ENCODE measurements at regions not wholly inside any gene's neighbourhood (a gene's known extent, or its start where the extent isn't known, plus 50 kb on each side); places are given as distances from the start of the nearest gene placed in this dataset.
A peak's percentile ranks its signal among the peaks of the same experiment; 100 is the strongest.

DNA sequence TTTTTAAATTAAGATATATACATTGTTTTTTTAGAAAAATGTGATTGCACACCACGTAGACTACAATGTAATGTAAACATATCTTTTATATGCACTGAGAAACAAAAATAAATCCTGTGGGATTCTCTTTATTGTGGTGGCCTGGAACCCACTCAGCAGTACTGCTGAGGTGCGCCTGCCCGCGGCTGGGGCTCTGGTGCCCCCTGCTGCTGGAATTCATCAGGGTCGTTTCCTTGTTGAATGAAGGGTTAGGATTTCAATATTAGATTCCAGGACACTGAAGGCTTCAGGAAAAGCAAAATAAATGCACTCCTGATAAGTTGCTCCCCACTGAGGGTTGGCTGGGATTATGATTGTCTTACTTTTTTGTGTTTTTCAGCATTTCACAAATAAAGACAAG, 175.8 kb upstream of the GGTLC1 start:
- no peak overlapping the region for H3K27ac Mint-ChIP-seq
- no peak overlapping the region for H3K27ac ChIP-seq (ENCODE audit: low read depth, low read length)
- H3K27me3 ChIP-seq (ENCODE audit: control insufficient read depth, insufficient read depth, low read length, poor library complexity, severe bottlenecking), result no peaks in the 10 kb centered on the region
- no peaks in the 10 kb centered on the region for H3K9me3 Mint-ChIP-seq
- H3K4me3 ChIP-seq (ENCODE audit: low read length), result no peak overlapping the region
- WGBS, 2 experiments (ENCODE audit: insufficient coverage in 1 of 2, insufficient read length in 1 of 2), result 28% methylated on average over 4 of the region's 5 CpGs; no CpG with 5 or more reads in 1 of the 2 experiments
- H3K9me3 ChIP-seq (ENCODE audit: control insufficient read depth, low read length), result no peaks in the 10 kb centered on the region
- peaks cover 30% of the 10 kb centered on the region for H3K4me1 Mint-ChIP-seq
- H3K9ac ChIP-seq (ENCODE audit: extremely low read depth, low read length, poor library complexity, severe bottlenecking), result no peak overlapping the region
- H3K4me3 Mint-ChIP-seq, result no peak overlapping the region
- H3K4me1 ChIP-seq (ENCODE audit: control insufficient read depth, insufficient read depth, low read length), result peaks cover 11% of the 10 kb centered on the region
- H3K27me3 Mint-ChIP-seq (ENCODE audit: insufficient read depth), result peaks cover 6% of the 10 kb centered on the region
- H3K36me3 ChIP-seq (ENCODE audit: control insufficient read depth, insufficient read depth, low read length), result no peaks in the 10 kb centered on the region
- no peaks in the 10 kb centered on the region for H3K36me3 Mint-ChIP-seq (ENCODE audit: low read depth)
- TF ChIP-seq, protein P1, sequence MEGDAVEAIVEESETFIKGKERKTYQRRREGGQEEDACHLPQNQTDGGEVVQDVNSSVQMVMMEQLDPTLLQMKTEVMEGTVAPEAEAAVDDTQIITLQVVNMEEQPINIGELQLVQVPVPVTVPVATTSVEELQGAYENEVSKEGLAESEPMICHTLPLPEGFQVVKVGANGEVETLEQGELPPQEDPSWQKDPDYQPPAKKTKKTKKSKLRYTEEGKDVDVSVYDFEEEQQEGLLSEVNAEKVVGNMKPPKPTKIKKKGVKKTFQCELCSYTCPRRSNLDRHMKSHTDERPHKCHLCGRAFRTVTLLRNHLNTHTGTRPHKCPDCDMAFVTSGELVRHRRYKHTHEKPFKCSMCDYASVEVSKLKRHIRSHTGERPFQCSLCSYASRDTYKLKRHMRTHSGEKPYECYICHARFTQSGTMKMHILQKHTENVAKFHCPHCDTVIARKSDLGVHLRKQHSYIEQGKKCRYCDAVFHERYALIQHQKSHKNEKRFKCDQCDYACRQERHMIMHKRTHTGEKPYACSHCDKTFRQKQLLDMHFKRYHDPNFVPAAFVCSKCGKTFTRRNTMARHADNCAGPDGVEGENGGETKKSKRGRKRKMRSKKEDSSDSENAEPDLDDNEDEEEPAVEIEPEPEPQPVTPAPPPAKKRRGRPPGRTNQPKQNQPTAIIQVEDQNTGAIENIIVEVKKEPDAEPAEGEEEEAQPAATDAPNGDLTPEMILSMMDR (conservative IDR thresholded peaks at IDR 0.05), result peak; percentile 90
- DNase-seq, result peak; percentile 91

DNA sequence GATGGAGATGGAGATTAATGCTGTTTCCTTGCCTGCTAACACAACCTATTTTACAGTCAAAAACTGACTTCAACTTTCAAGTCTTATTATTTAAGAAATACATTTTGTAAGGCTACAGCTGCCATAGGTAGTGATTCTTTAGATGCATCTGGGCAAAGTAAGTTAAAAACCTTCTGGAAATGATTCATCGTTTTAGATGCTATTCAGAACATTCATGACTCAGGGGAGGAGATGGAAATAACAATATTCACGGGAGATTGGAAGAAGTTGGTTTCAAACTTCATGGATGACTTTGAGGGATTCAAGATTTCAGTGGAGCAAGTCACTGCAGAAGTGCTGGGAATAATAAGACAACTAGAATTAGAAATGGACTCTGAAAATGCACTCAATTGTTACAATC, 174.9 kb upstream of the GGTLC1 start:
- Histone ChIP-seq H3K36me3 (ENCODE audit: control insufficient read depth, insufficient read depth, low read length) (no peaks in the 10 kb centered on the region), H3K9ac (ENCODE audit: extremely low read depth, low read length, poor library complexity, severe bottlenecking) (no peak overlapping the region), H3K27me3 (ENCODE audit: control insufficient read depth, insufficient read depth, low read length, poor library complexity, severe bottlenecking) (no peaks in the 10 kb centered on the region), H3K4me3 (ENCODE audit: low read length) (no peak overlapping the region), H3K27ac (ENCODE audit: low read depth, low read length) (no peak overlapping the region), H3K9me3 (ENCODE audit: control insufficient read depth, low read length) (no peaks in the 10 kb centered on the region), H3K4me1 (ENCODE audit: control insufficient read depth, insufficient read depth, low read length) (peaks cover 11% of the 10 kb centered on the region)
- 92 to 94% methylated on average over 2 of the region's 2 CpGs for WGBS, 2 experiments (ENCODE audit: insufficient coverage in 1 of 2, insufficient read length in 1 of 2)
- Mint-ChIP-seq H3K27me3 (ENCODE audit: insufficient read depth) (peaks cover 6% of the 10 kb centered on the region), H3K4me1 (peaks cover 30% of the 10 kb centered on the region), H3K4me3 (no peak overlapping the region), H3K9me3 (no peaks in the 10 kb centered on the region), H3K27ac (no peak overlapping the region), H3K36me3 (ENCODE audit: low read depth) (no peaks in the 10 kb centered on the region)
- DNase-seq, result no peak
- TF ChIP-seq, protein P1 (conservative IDR thresholded peaks at IDR 0.05), result no peak

DNA sequence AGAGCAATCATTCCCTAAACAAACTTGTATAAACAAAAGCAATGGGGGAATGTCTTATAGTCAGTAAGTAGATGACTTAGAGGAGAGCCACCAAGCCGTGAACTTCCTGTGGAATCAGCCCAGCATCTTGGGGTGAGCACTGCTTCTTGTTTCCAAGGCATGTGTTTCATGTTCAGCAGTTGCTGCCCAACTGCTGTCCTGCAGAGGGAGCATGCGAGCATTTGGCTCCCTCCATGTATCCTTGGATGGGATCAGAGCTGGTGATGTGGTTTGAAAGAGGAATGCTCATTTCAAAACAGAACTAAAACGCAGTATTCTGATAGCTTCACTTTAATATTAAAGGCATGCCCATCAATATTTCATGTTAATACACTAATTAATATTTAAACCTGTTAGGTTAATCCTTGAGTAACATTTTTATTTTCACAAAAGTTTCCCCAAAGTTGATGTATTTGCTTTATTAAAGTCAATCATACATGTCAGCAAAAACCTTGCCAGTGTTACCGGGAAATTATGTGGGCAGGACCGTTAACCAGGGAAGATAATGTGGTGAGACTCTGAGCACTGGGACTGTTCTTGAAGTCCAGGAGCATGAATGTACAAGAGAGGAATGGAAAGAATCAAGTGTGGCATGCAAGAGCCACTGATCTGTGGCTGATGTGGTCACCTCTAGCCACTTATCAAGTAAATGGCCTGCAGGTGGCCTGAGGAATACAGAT, 172.1 kb upstream of the GGTLC1 start:
- Histone ChIP-seq H3K9me3 (ENCODE audit: control insufficient read depth, low read length) (no peaks in the 10 kb centered on the region), H3K27me3 (ENCODE audit: control insufficient read depth, insufficient read depth, low read length, poor library complexity, severe bottlenecking) (no peaks in the 10 kb centered on the region), H3K27ac (ENCODE audit: low read depth, low read length) (no peak overlapping the region), H3K4me1 (ENCODE audit: control insufficient read depth, insufficient read depth, low read length) (peaks cover 10% of the 10 kb centered on the region), H3K36me3 (ENCODE audit: control insufficient read depth, insufficient read depth, low read length) (no peaks in the 10 kb centered on the region), H3K9ac (ENCODE audit: extremely low read depth, low read length, poor library complexity, severe bottlenecking) (no peak overlapping the region), H3K4me3 (ENCODE audit: low read length) (no peak overlapping the region)
- no peaks in the 10 kb centered on the region for H3K9me3 Mint-ChIP-seq
- H3K27ac Mint-ChIP-seq, result no peak overlapping the region
- DNase-seq, result peak; percentile 84
- WGBS, 2 experiments (ENCODE audit: insufficient coverage in 1 of 2, insufficient read length in 1 of 2), result 42 to 94% methylated on average over 2 to 4 of the region's 5 CpGs
- no peak overlapping the region for H3K4me3 Mint-ChIP-seq
- H3K36me3 Mint-ChIP-seq (ENCODE audit: low read depth), result no peaks in the 10 kb centered on the region
- TF ChIP-seq, protein P1 (conservative IDR thresholded peaks at IDR 0.05), result peak; percentile 89
- H3K27me3 Mint-ChIP-seq (ENCODE audit: insufficient read depth), result peaks cover 8% of the 10 kb centered on the region
- peaks cover 14% of the 10 kb centered on the region for H3K4me1 Mint-ChIP-seq
